HL-60 (cell line): ENCODE measurements at regions not wholly inside any gene's neighbourhood (a gene's known extent, or its start where the extent isn't known, plus 50 kb on each side); places are given as distances from the start of the nearest gene placed in this dataset.

Source experiments
- DNase-seq, 2 experiments: peaks; one replicate each; pipeline ENCODE4 v3.0.0-alpha.2; 2010 to 2020; ENCODE audit warnings: low read depth in 1 of 2, low spot score in 1 of 2
- H3K27ac ChIP-seq: fragments of 250-450 bp; sonication (Bioruptor Pico); replicated peaks from 2 replicates; pipeline ENCODE4 v1.5.1; 2020; ENCODE audit warnings: mild to moderate bottlenecking, moderate library complexity
- H3K27me3 ChIP-seq: fragments of 250-450 bp; sonication (Bioruptor Pico); 2 replicates; pipeline ENCODE4 v1.5.1; 2021; ENCODE audit warnings: mild to moderate bottlenecking, moderate library complexity; ENCODE audit not compliant: insufficient read depth, poor library complexity, severe bottlenecking
- H3K4me3 ChIP-seq: replicated peaks from 2 replicates; pipeline ENCODE4 v1.5.1; 2011; ENCODE audit warnings: mild to moderate bottlenecking, control low read depth, low read length; ENCODE audit not compliant: insufficient read depth
- GABPA ChIP-seq: IDR thresholded peaks from 2 replicates; pipeline ENCODE4 v1.6.1; 2012; ENCODE audit warnings: low read depth
- POLR2AphosphoS5 ChIP-seq: IDR thresholded peaks from 2 replicates; pipeline ENCODE4 v1.6.1; 2012; ENCODE audit warnings: low read depth
- SPI1 ChIP-seq: IDR thresholded peaks from 2 replicates; pipeline ENCODE4 v1.6.1; 2012; ENCODE audit warnings: low read depth, mild to moderate bottlenecking, borderline replicate concordance
- TF ChIP-seq, protein P1 (sequence below): IDR thresholded peaks from 2 replicates; pipeline ENCODE4 v1.6.1; 2012; ENCODE audit warnings: low read depth; ENCODE audit not compliant: insufficient replicate concordance
- TF ChIP-seq, protein P2 (sequence below): IDR thresholded peaks from one replicate; pipeline ENCODE4 v1.5.1; 2011; ENCODE audit warnings: low read length, control low read depth, inconsistent platforms; ENCODE audit not compliant: insufficient read depth

DNA sequence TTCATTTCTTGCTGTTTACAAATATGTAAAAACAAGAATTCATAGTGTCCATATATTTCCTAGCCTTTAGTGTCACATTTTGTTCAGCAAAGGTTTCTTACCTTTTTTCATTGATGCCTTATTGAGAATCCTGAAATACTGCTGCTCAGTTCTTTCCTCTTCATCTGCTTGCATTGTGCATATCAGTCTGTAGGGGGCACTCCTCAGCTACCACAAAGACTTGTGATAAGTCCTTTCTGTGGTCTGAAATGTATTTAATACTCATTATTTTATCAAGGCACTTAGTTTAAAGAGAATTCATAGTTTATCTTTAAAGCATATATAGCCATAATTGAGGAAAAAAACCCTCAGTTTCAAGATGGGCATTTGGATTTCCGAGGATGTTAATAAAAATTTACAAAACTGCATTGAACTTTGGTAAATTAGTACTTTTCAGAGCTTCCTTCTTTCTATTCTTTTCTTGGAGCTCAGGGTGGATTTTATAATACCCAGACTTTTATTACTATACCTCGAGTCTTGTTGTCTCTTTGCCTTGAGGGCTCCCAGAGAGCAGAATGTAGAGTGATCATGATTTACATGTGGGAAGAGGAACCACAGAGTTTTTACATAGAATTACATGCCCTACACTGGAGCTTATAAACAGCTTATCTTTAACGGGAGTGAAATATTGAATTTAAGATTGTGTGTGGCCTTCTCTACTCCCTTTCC is 570.1 kb downstream of the PLCL1 start:
- Histone ChIP-seq H3K27me3 (no peaks in the 10 kb centered on the region), H3K4me3 (no peak overlapping the region), H3K27ac (no peak overlapping the region)
- DNase-seq: peak; percentile 29 to 45
- TF ChIP-seq GABPA: no peak
- no peak for TF ChIP-seq SPI1
- TF ChIP-seq, protein P1, sequence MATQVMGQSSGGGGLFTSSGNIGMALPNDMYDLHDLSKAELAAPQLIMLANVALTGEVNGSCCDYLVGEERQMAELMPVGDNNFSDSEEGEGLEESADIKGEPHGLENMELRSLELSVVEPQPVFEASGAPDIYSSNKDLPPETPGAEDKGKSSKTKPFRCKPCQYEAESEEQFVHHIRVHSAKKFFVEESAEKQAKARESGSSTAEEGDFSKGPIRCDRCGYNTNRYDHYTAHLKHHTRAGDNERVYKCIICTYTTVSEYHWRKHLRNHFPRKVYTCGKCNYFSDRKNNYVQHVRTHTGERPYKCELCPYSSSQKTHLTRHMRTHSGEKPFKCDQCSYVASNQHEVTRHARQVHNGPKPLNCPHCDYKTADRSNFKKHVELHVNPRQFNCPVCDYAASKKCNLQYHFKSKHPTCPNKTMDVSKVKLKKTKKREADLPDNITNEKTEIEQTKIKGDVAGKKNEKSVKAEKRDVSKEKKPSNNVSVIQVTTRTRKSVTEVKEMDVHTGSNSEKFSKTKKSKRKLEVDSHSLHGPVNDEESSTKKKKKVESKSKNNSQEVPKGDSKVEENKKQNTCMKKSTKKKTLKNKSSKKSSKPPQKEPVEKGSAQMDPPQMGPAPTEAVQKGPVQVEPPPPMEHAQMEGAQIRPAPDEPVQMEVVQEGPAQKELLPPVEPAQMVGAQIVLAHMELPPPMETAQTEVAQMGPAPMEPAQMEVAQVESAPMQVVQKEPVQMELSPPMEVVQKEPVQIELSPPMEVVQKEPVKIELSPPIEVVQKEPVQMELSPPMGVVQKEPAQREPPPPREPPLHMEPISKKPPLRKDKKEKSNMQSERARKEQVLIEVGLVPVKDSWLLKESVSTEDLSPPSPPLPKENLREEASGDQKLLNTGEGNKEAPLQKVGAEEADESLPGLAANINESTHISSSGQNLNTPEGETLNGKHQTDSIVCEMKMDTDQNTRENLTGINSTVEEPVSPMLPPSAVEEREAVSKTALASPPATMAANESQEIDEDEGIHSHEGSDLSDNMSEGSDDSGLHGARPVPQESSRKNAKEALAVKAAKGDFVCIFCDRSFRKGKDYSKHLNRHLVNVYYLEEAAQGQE: no peak
- TF ChIP-seq POLR2AphosphoS5: no peak
- TF ChIP-seq, protein P2, sequence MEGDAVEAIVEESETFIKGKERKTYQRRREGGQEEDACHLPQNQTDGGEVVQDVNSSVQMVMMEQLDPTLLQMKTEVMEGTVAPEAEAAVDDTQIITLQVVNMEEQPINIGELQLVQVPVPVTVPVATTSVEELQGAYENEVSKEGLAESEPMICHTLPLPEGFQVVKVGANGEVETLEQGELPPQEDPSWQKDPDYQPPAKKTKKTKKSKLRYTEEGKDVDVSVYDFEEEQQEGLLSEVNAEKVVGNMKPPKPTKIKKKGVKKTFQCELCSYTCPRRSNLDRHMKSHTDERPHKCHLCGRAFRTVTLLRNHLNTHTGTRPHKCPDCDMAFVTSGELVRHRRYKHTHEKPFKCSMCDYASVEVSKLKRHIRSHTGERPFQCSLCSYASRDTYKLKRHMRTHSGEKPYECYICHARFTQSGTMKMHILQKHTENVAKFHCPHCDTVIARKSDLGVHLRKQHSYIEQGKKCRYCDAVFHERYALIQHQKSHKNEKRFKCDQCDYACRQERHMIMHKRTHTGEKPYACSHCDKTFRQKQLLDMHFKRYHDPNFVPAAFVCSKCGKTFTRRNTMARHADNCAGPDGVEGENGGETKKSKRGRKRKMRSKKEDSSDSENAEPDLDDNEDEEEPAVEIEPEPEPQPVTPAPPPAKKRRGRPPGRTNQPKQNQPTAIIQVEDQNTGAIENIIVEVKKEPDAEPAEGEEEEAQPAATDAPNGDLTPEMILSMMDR: peak; percentile 57

DNA sequence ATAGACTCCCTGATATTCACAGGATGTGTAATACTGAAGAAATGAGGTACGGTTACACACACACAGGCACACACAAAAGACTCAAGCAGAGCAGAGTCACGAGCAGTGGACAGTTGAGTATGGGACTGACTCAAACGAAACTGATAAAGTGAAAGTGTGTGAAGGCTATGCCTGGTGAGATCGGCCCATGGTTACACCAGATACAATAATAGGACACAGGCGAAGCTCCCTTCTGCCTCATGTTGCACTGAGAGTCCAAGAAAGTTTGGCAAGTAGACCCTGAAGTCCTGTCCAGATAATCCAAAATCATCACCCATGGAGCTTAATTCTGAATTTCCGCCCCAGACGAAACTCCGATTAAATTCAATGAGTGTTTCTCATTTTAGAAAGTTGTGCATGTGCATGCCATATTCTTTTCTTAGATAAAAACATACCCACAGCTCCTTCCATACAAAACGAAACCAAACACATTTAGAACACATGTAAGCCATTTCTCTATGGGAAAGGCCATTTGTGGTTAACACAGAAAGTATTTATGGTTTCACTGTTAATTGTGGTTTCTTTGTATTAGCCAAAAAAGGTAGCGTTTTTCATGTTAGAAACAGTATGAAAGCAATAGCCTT is 567.6 kb downstream of the PLCL1 start:
- H3K27me3 ChIP-seq: no peaks in the 10 kb centered on the region
- H3K4me3 ChIP-seq: no peak overlapping the region
- TF ChIP-seq GABPA (no peak), POLR2AphosphoS5 (no peak), SPI1 (no peak)
- TF ChIP-seq, protein P1: no peak
- TF ChIP-seq, protein P2: no peak
- DNase-seq: no peak
- no peak overlapping the region for H3K27ac ChIP-seq

DNA sequence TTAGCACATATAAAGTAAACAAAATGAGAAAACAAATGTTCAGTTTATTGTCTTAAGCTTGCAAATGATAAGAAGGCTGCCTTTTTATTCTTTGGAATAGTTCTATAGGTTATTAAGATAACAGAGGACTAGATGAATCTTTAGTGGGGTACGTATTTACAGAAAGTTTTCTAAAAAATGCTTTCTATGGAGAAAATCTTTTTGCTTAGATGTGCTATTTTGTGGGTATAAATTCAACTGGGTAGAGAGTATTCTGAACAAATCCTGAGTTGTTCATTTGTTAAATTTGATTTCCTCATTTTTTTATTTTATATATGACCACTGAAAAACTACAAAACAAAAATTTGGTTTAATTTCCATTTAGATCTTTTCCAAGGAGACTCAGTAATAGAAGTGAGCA is 566.9 kb downstream of the PLCL1 start:
- Histone ChIP-seq H3K27me3 (no peaks in the 10 kb centered on the region), H3K4me3 (no peak overlapping the region), H3K27ac (no peak overlapping the region)
- no peak for DNase-seq
- TF ChIP-seq, protein P2: no peak
- TF ChIP-seq SPI1 (no peak), GABPA (no peak), POLR2AphosphoS5 (no peak)
- TF ChIP-seq, protein P1: no peak
